CD4-positive, alpha-beta T cell treated with Interleukin-15 for 4 hours (primary cell): ENCODE measurements at regions not wholly inside any gene's neighbourhood (a gene's known extent, or its start where the extent isn't known, plus 50 kb on each side); places are given as distances from the start of the nearest gene placed in this dataset.

Experiments used
- DNase-seq: peaks from one replicate; pipeline ENCODE4 v3.0.0-alpha.2; 2020; ENCODE audit warnings: low spot score

DNA sequence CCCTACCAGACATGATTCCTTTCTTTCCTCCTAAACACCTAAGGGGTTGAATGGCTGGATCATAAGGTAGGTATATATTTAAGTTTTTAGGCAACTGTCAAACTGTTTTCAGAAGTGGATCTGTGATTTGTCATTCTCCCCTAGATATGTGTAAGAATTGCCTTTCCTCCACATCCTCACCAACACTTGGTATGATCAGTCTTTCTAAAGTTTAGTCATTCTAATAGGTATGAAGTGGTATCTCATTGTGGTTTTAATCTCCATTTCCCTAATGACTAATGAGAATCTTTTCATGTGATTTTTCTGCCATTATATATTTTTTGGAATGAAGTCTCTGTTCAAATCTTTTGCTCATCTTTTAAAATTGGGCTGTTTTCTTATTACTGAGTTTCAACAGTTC is 122.1 kb downstream of the TFCP2L1 start:
- no peak for DNase-seq

DNA sequence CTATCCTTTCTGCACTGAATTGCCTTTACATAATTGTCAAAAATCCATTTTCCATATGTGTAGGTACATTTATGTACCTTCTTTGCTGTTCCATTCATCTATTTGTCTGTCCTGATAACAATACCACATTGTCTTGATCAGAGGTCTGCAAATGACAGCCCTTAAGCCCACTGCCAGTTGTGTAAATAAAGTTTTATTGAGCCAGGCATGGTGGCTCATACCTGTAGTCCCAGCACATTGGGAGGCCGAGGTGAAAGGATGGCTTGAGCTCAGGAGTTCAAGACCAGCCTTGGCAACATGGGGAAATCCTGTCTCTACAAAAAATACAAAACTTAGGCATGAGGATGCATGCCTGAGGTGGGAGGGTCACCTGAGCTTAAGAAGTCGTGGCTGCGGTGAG is 121.0 kb downstream of the TFCP2L1 start:
- DNase-seq = no peak

DNA sequence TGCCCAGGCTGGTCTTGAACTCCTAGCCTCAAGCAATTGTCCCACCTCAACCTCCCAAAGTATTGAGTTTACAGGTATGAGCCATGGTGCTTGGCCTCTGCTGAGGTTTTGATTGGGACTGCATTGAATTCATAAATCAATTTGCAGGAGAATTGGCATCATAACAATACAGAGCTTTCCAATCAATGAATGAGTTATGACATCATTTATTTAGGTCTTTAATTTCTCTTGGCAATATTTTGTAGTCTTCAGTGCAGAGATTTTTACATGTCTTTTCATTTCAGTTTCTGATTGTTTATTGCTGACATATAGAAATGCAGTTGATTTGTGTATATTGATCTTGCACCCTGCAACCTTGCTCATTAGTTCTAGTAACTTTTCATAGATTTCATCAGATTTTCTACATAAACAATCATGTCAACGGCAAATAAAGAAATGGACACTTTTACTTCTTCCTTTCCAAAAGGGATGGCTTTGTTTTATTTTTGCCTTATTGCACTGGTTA is 119.9 kb downstream of the TFCP2L1 start:
- no peak for DNase-seq
